ENCODE measurements at regions not wholly inside any gene's neighbourhood (a gene's known extent, or its start where the extent isn't known, plus 50 kb on each side); places are given as distances from the start of the nearest gene placed in this dataset.

DNA sequence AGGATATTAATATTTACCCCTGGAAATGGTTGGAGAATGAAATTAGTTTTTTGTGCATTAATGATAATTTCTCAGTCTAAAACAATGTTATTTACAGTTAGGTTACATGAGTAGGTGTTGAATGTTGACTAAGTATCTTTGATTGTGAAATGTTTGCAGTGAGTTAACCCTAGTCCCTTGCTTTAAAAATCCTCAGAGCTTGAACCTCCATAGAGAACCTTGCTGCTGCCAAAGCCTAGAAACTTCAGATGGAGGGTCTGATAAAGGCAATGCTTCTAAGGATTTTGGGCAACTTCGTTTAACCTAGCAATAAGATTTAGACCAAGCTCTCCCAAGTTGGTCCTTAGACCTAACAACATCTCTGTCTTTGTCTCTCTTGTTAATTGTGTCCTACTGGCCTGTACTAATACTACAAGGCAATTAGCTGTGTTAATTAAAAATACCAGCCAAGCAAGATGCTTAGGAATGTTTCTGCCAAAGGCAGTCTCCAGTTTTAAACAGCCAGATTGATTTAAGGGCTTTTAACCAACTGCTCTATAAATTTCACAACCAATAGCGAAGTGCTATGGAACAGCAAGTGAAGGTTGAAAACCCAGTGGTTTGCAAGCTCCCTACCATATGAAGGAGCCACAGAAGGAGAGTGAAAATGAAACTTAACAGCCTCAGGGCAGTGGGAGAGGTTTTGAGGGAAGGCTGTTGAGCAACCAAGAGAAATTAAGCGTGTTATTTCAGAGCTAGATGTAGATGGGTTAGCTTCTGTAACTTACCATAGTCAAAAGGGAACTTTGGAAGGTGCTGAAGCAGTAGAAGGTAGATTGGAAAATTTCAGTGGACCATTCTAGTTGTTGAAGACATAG, 295.9 kb upstream of the ANO5 start:
- DNase-seq (ENCODE audit: low read depth, low spot score) (no peak), FAIRE-seq (no peak)
- ChIA-PET POLR2A (no interaction called here), CTCF (no interaction called here)
- H3K36me3 ChIP-seq (ENCODE audit: control insufficient read depth in 2 of 2, extremely low read depth in 1 of 2, insufficient read depth in 2 of 2, low read length in 2 of 2), result no peaks in the 10 kb centered on the region
- no peak overlapping the region for H3K9ac ChIP-seq (replicated peaks; ENCODE audit: extremely low read depth, insufficient read depth, low read length)
- H3K9me3 ChIP-seq (replicated peaks; ENCODE audit: control insufficient read depth, insufficient read depth, low read length), result no peaks in the 10 kb centered on the region
- no peaks in the 10 kb centered on the region for H3K79me2 ChIP-seq (ENCODE audit: control insufficient read depth, insufficient read depth, low read length)
- H3K4me2 ChIP-seq (ENCODE audit: insufficient read depth, low read length), result no peak overlapping the region
- H3K4me1 ChIP-seq (ENCODE audit: control insufficient read depth, extremely low read depth, insufficient read depth, low read length), result no peaks in the 10 kb centered on the region
- no peaks in the 10 kb centered on the region for H3K9me1 ChIP-seq (replicated peaks; ENCODE audit: control insufficient read depth, extremely low read depth, insufficient read depth, low read length)
- intact Hi-C loops (cut with micrococcal nuclease) (no loop called here), dilution Hi-C loops (cut with MboI; ENCODE audit: extremely low pct_ligation_motif_present, low sequenced_read_pairs) (no loop called here)
- H3K27ac ChIP-seq (ENCODE audit: insufficient read depth, low read depth, low read length), result no peak overlapping the region
- no peak overlapping the region for H3K4me3 ChIP-seq (replicated peaks in 1 of 3; ENCODE audit: insufficient read depth in 1 of 3, low read depth in 1 of 3, low read length in 3 of 3)
- BruUV-seq (replicated peaks), result no TSS peak
- no peak overlapping the region for H2AFZ ChIP-seq (ENCODE audit: low read depth, low read length)
- no peaks in the 10 kb centered on the region for H3K27me3 ChIP-seq (ENCODE audit: control insufficient read depth in 2 of 2, insufficient read depth in 2 of 2, low read length in 2 of 2)
- H4K20me1 ChIP-seq (replicated peaks; ENCODE audit: control insufficient read depth, extremely low read depth, insufficient read depth, low read length), result no peaks in the 10 kb centered on the region
- TF ChIP-seq GATA2 (IDR thresholded peaks at IDR 0.05; ENCODE audit: insufficient read depth, insufficient read length, low read depth, low read length) (no peak), MYC (IDR thresholded peaks at IDR 0.05; ENCODE audit: low read depth, low read length) (no peak), POLR2A (IDR thresholded peaks at IDR 0.05; ENCODE audit: low read depth, low read length) (no peak), POLR2AphosphoS5 (IDR thresholded peaks at IDR 0.05; ENCODE audit: insufficient read depth, low read depth, low read length) (no peak), FOS (IDR thresholded peaks at IDR 0.05; ENCODE audit: borderline replicate concordance, insufficient read depth, low read length) (no peak), CTCF (IDR thresholded peaks at IDR 0.05; ENCODE audit: extremely low read depth in 1 of 2, insufficient read depth in 1 of 2, low read depth in 1 of 2, low read length in 2 of 2) (no peak), JUN (IDR thresholded peaks at IDR 0.05; ENCODE audit: borderline replicate concordance, insufficient read depth, insufficient read length, low read depth) (no peak), MAX (IDR thresholded peaks at IDR 0.05; ENCODE audit: insufficient read depth, insufficient read length) (no peak)

Data from endothelial cell of umbilical vein (primary cell).